Neural cell (in vitro differentiated cells): ENCODE measurements at regions not wholly inside any gene's neighbourhood (a gene's known extent, or its start where the extent isn't known, plus 50 kb on each side); places are given as distances from the start of the nearest gene placed in this dataset.

Experiments used
- EZH2 ChIP-seq: fragments of 200-600, 300-800 bp; shearing (Covaris generic), sonication (generic); IDR thresholded peaks from 2 replicates; pipeline ENCODE4 v1.6.1; 2014; ENCODE audit warnings: antibody characterized with exemption, low read length, borderline replicate concordance, mild to moderate bottlenecking; ENCODE audit not compliant: insufficient read depth, poor library complexity, severe bottlenecking
- SMC3 ChIP-seq: fragments of 450-650 bp; conservative IDR thresholded peaks from 2 replicates; pipeline ENCODE4 v1.6.1; 2014; ENCODE audit warnings: antibody characterized with exemption, mild to moderate bottlenecking, moderate library complexity; ENCODE audit not compliant: poor library complexity
- TF ChIP-seq, protein P1 (sequence below): fragments of 450-650 bp; IDR thresholded peaks from 2 replicates; pipeline ENCODE4 v1.5.1; 2014; ENCODE audit warnings: antibody characterized with exemption, mild to moderate bottlenecking, moderate library complexity; ENCODE audit not compliant: poor library complexity, severe bottlenecking

DNA sequence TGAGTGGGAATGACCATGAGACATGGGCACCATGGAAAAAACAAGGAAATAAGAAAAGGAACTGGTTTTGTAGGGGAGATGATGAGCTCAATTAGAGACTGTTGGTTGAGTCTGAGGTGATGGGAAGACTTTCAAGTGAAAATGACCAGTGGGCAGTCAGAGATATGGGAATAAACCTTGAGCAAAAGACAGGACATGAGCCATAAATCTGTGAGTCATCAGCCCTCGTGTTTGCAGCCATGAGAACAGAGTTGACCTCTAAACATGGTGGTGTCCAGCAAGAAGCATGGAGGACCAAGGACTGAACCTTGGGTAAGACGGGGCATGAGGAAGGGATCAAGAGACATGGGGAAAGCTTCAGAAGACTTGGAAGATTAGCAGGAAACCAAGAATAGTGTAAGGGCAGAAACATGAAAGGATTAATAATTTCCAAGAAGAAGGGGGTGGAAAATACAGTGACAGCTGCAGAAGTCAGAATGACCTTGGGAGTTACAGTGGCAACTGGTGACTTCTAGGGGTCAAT is 280.6 kb upstream of the PRDM1 start:
- no peak for TF ChIP-seq SMC3
- no peak for TF ChIP-seq EZH2
- TF ChIP-seq, protein P1, sequence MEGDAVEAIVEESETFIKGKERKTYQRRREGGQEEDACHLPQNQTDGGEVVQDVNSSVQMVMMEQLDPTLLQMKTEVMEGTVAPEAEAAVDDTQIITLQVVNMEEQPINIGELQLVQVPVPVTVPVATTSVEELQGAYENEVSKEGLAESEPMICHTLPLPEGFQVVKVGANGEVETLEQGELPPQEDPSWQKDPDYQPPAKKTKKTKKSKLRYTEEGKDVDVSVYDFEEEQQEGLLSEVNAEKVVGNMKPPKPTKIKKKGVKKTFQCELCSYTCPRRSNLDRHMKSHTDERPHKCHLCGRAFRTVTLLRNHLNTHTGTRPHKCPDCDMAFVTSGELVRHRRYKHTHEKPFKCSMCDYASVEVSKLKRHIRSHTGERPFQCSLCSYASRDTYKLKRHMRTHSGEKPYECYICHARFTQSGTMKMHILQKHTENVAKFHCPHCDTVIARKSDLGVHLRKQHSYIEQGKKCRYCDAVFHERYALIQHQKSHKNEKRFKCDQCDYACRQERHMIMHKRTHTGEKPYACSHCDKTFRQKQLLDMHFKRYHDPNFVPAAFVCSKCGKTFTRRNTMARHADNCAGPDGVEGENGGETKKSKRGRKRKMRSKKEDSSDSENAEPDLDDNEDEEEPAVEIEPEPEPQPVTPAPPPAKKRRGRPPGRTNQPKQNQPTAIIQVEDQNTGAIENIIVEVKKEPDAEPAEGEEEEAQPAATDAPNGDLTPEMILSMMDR: no peak
